GM10266 (cell line): ENCODE measurements at regions not wholly inside any gene's neighbourhood (a gene's known extent, or its start where the extent isn't known, plus 50 kb on each side); places are given as distances from the start of the nearest gene placed in this dataset.

Source experiments
- DNase-seq: peaks from one replicate; pipeline ENCODE4 v3.0.0; 2012; ENCODE audit errors: extremely low spot score
- TF ChIP-seq, protein P1 (sequence below): IDR thresholded peaks from 2 replicates; pipeline ENCODE4 v1.5.1; 2012; ENCODE audit warnings: mild to moderate bottlenecking, low read depth; ENCODE audit not compliant: control insufficient read depth, insufficient read depth; ENCODE audit errors: missing control alignments

DNA sequence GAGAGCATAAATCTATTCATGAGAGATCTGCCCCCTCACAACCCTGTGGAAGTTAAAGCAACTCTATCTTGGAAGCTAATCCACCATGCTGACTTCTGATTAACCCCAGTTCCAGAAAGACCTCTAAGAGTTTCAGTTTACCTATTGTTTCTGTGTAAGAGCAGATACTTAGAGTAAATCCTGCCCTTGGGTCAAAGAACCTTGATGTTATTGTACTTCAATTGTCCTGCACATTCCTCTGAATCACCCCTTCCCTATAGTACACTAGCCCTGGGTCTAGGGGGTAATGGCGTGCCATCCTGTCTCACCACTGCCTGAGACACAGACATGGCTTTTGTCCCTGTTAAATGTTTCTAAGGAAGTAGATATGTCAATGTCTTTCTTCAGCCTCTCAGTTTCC lies 138.6 kb downstream of the CAAP1 start:
- TF ChIP-seq, protein P1, sequence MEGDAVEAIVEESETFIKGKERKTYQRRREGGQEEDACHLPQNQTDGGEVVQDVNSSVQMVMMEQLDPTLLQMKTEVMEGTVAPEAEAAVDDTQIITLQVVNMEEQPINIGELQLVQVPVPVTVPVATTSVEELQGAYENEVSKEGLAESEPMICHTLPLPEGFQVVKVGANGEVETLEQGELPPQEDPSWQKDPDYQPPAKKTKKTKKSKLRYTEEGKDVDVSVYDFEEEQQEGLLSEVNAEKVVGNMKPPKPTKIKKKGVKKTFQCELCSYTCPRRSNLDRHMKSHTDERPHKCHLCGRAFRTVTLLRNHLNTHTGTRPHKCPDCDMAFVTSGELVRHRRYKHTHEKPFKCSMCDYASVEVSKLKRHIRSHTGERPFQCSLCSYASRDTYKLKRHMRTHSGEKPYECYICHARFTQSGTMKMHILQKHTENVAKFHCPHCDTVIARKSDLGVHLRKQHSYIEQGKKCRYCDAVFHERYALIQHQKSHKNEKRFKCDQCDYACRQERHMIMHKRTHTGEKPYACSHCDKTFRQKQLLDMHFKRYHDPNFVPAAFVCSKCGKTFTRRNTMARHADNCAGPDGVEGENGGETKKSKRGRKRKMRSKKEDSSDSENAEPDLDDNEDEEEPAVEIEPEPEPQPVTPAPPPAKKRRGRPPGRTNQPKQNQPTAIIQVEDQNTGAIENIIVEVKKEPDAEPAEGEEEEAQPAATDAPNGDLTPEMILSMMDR = no peak
- no peak for DNase-seq

GRCh38 chr9:26750162-26750561 lies 142.4 kb downstream of the CAAP1 start:
- DNase-seq = no peak
- TF ChIP-seq, protein P1 = no peak

DNA sequence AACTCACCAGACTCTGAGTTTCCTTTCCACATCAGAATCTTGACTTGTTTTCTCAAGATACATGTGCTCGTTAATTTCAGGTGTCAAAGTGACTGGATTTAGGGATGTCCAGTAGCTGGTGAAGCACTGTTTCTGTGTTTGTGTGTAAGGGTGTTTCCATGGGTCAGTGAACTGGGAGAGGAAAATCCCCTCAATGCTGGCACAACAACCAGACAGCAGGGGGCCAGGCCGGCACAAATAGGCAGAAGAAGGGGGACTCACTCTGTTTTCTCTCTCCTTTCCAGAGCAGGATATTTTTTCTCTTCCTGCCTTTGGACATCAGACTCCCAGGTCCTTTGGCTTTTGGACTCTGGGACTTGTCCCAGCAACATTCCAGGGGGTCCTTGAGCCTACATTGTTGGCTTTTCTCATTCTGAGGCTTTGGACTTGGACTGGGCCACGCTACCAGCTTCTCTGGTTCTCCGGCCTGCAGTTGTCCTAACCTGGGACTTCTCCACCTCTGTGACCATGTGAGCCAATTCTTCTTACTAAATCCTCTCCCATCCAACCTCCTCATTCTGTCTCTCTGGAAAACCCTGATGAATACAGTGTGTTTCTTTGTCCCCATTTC lies 144.0 kb downstream of the CAAP1 start:
- DNase-seq = no peak
- TF ChIP-seq, protein P1 = no peak

GRCh38 chr9:26747611-26748010 lies 145.0 kb downstream of the CAAP1 start:
- no peak for DNase-seq
- TF ChIP-seq, protein P1 = no peak

GRCh38 chr9:26746357-26747072 lies 146.1 kb downstream of the CAAP1 start:
- no peak for DNase-seq

GRCh38 chr9:26745111-26745510 lies 147.5 kb downstream of the CAAP1 start:
- DNase-seq = no peak
- TF ChIP-seq, protein P1 = no peak

More at GRCh38 chr9:26746357-26747072, 146.1 kb downstream of the CAAP1 start:
- TF ChIP-seq, protein P1 = no peak
